SU-DHL-6 (cell line): ENCODE measurements at regions not wholly inside any gene's neighbourhood (a gene's known extent, or its start where the extent isn't known, plus 50 kb on each side); places are given as distances from the start of the nearest gene placed in this dataset.

ENCODE experiments used
- H2AFZ ChIP-seq: fragments of 200-600 bp; sonication (generic); 2 replicates; pipeline ENCODE4 v1.6.1; 2014; ENCODE audit warnings: low read depth, mild to moderate bottlenecking, moderate library complexity, mixed read lengths, antibody characterized with exemption, low read length; ENCODE audit not compliant: severe bottlenecking
- H3F3A ChIP-seq: fragments of 200-600 bp; shearing (Covaris generic); 2 replicates; pipeline ENCODE4 v1.6.0; 2016; ENCODE audit warnings: antibody characterized with exemption, mild to moderate bottlenecking; ENCODE audit not compliant: insufficient read depth
- H3K27ac ChIP-seq: fragments of 200-600 bp; sonication (generic); 2 replicates; pipeline ENCODE4 v1.5.1; 2016; ENCODE audit warnings: low read depth, mild to moderate bottlenecking, low read length, moderate library complexity, mixed read lengths
- H3K27me3 ChIP-seq: fragments of 200-600 bp; sonication (generic), shearing (Covaris generic); 2 replicates; pipeline ENCODE4 v1.6.0; 2014; ENCODE audit warnings: mild to moderate bottlenecking, low read length
- H3K36me3 ChIP-seq: fragments of 200-600 bp; sonication (generic); 2 replicates; pipeline ENCODE4 v1.6.1; 2014; ENCODE audit warnings: mild to moderate bottlenecking, low read length, mixed read lengths
- H3K4me2 ChIP-seq: fragments of 300-600, 200-600 bp; shearing (Covaris generic), sonication (generic); 2 replicates; pipeline ENCODE4 v1.6.0; 2014; ENCODE audit warnings: low read length, low read depth, mild to moderate bottlenecking; ENCODE audit not compliant: poor library complexity, severe bottlenecking
- H3K4me3 ChIP-seq: fragments of 200-600 bp; sonication (generic); 2 replicates; pipeline ENCODE4 v1.5.1; 2014; ENCODE audit warnings: antibody characterized with exemption, low read length, mild to moderate bottlenecking, mixed read lengths; ENCODE audit not compliant: insufficient read depth, poor library complexity, severe bottlenecking
- H3K79me2 ChIP-seq: fragments of 200-600 bp; sonication (generic); 2 replicates; pipeline ENCODE4 v1.6.1; 2014; ENCODE audit warnings: mild to moderate bottlenecking, low read length, moderate library complexity; ENCODE audit not compliant: insufficient read depth
- H3K9ac ChIP-seq: fragments of 200-600 bp; sonication (generic); 2 replicates; pipeline ENCODE4 v1.7.0; 2014; ENCODE audit warnings: mild to moderate bottlenecking, low read length
- H3K9me2 ChIP-seq: fragments of 200-600 bp; sonication (generic); replicated peaks from 2 replicates; pipeline ENCODE4 v1.6.1; 2014; ENCODE audit warnings: low read length; ENCODE audit not compliant: insufficient read depth
- H3K9me3 ChIP-seq: fragments of 200-600 bp; sonication (generic); 2 replicates; pipeline ENCODE4 v1.6.1; 2014; ENCODE audit warnings: low read length, mixed read lengths; ENCODE audit not compliant: insufficient read depth
- H4K20me1 ChIP-seq: fragments of 200-600 bp; sonication (generic); 2 replicates; pipeline ENCODE4 v1.6.1; 2014; ENCODE audit warnings: low read depth, mild to moderate bottlenecking, antibody characterized with exemption, low read length, moderate library complexity, mixed read lengths
- CTCF ChIP-seq: fragments of 200-600 bp; sonication (generic); IDR thresholded peaks from one replicate; pipeline ENCODE4 v1.5.1; 2017; ENCODE audit warnings: antibody characterized with exemption, mild to moderate bottlenecking, low read length, moderate library complexity; ENCODE audit not compliant: insufficient read depth, poor library complexity, severe bottlenecking
- EZH2phosphoT487 ChIP-seq: fragments of 200-600 bp; sonication (generic), shearing (Covaris generic); conservative IDR thresholded peaks from 2 replicates; pipeline ENCODE4 v1.6.1; 2018; ENCODE audit warnings: mild to moderate bottlenecking, antibody characterized with exemption, low read length, moderate library complexity, mixed read lengths

- Histone ChIP-seq H2AFZ (no peak overlapping the region), H3K36me3 (no peaks in the 10 kb centered on the region), H3K79me2 (no peaks in the 10 kb centered on the region), H3F3A (no peaks in the 10 kb centered on the region), H3K27ac (no peak overlapping the region), H3K4me3 (no peak overlapping the region), H3K9ac (no peak overlapping the region), H3K27me3 (no peaks in the 10 kb centered on the region), H3K9me3 (0 out of 2 replicates have a peak, but pooled peaks cover 3% of the 10 kb centered on the region), H3K4me2 (no peak overlapping the region), H3K9me2 (no peaks in the 10 kb centered on the region), H4K20me1 (no peaks in the 10 kb centered on the region)
- TF ChIP-seq EZH2phosphoT487 (no peak), CTCF (no peak)
Observed at GRCh38 chr10:128950916-128951275, 516.1 kb upstream of the MGMT start.

GRCh38 chr10:128952856-128953255 is 514.2 kb upstream of the MGMT start:
- H3K4me2 ChIP-seq, result no peak overlapping the region
- no peak overlapping the region for H3K4me3 ChIP-seq
- H3F3A ChIP-seq, result no peaks in the 10 kb centered on the region
- H3K9me3 ChIP-seq, result no peaks in the 10 kb centered on the region
- H3K9me2 ChIP-seq, result no peaks in the 10 kb centered on the region
- H3K9ac ChIP-seq, result no peak overlapping the region
- no peaks in the 10 kb centered on the region for H3K36me3 ChIP-seq
- H3K27ac ChIP-seq, result no peak overlapping the region
- TF ChIP-seq CTCF, result no peak
- no peak for TF ChIP-seq EZH2phosphoT487
- no peaks in the 10 kb centered on the region for H4K20me1 ChIP-seq
- no peaks in the 10 kb centered on the region for H3K27me3 ChIP-seq
- no peak overlapping the region for H2AFZ ChIP-seq
- H3K79me2 ChIP-seq, result no peaks in the 10 kb centered on the region

GRCh38 chr10:128956149-128956548 is 510.9 kb upstream of the MGMT start:
- TF ChIP-seq CTCF (no peak), EZH2phosphoT487 (no peak)
- no peak overlapping the region for H3K9ac ChIP-seq
- no peak overlapping the region for H2AFZ ChIP-seq
- no peaks in the 10 kb centered on the region for H3K36me3 ChIP-seq
- H3K79me2 ChIP-seq, result no peaks in the 10 kb centered on the region
- H3K4me3 ChIP-seq, result no peak overlapping the region
- no peaks in the 10 kb centered on the region for H4K20me1 ChIP-seq
- H3K27ac ChIP-seq, result no peak overlapping the region
- H3K27me3 ChIP-seq, result no peaks in the 10 kb centered on the region
- H3K9me2 ChIP-seq, result no peaks in the 10 kb centered on the region
- no peaks in the 10 kb centered on the region for H3F3A ChIP-seq
- no peak overlapping the region for H3K4me2 ChIP-seq
- no peaks in the 10 kb centered on the region for H3K9me3 ChIP-seq

- no peaks in the 10 kb centered on the region for H3K9me3 ChIP-seq
- H3K9me2 ChIP-seq, result no peaks in the 10 kb centered on the region
- H3K27me3 ChIP-seq, result no peaks in the 10 kb centered on the region
- no peak overlapping the region for H2AFZ ChIP-seq
- no peak overlapping the region for H3K9ac ChIP-seq
- no peaks in the 10 kb centered on the region for H3K79me2 ChIP-seq
- no peaks in the 10 kb centered on the region for H3K36me3 ChIP-seq
- H3F3A ChIP-seq, result no peaks in the 10 kb centered on the region
- H3K27ac ChIP-seq, result no peak overlapping the region
- no peak overlapping the region for H3K4me2 ChIP-seq
- H3K4me3 ChIP-seq, result no peak overlapping the region
- TF ChIP-seq EZH2phosphoT487 (no peak), CTCF (no peak)
- H4K20me1 ChIP-seq, result no peaks in the 10 kb centered on the region
Observed at GRCh38 chr10:128957221-128957620, 509.8 kb upstream of the MGMT start.
